ENCODE measurements at regions not wholly inside any gene's neighbourhood (a gene's known extent, or its start where the extent isn't known, plus 50 kb on each side); places are given as distances from the start of the nearest gene placed in this dataset.

DNA sequence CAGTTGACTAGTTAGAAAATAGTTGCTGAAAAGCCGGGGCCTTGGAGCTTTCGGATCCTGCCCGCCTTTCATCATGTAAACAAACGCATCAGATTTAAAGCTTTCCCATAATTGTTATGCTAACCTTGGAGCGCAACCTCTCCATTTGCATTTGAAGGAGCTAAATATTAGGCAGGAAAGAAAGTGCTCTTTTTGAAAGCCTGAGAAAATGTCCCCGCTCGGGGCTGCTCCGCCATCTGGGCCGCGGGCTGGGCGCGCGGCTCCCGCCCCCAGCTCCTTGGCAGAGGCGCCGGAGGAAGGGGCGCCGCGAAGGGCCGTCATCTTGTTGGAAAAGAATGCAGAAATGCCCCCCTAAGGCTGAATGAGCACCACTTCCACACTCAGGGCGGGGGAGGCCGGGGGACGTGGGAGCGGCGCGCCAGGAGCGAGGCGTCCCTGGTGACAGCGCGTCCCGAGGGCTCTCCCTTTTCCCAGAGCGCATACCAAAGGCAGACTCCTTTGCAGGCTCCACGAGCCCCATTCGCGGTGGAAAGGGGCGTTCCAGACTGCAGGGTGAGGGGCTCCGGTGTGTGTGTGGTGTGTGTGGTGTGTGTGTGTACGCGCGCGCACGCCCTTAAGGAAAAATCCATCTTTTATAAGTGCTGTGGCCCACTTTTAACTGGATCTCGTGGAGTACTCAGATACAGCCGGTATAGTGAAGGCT lies 145.6 kb upstream of the ID4 start:
- Histone ChIP-seq H3K4me1 (peaks cover 0 to 7% (median 0%) of the 10 kb centered on the region in 4 donors), H3K9me3 (no peaks in the 10 kb centered on the region), H3K27me3 (no peaks in the 10 kb centered on the region), H3K4me3 (peak overlapping the region in 3 of 4 donors; percentile 29 to 42 (median 33)), H3K36me3 (no peaks in the 10 kb centered on the region), H3K27ac (no peak overlapping the region)
- no peak for ATAC-seq (ENCODE audit: low FRiP score in 2 of 2)
- peak in 1 of 2 donors; percentile 54 for DNase-seq
- no peak for TF ChIP-seq POLR2A (IDR thresholded peaks at IDR 0.05)
- TF ChIP-seq POLR2AphosphoS5 (IDR thresholded peaks at IDR 0.05), result no peak
- TF ChIP-seq EP300 (IDR thresholded peaks at IDR 0.05), result no peak
- TF ChIP-seq, protein P1, sequence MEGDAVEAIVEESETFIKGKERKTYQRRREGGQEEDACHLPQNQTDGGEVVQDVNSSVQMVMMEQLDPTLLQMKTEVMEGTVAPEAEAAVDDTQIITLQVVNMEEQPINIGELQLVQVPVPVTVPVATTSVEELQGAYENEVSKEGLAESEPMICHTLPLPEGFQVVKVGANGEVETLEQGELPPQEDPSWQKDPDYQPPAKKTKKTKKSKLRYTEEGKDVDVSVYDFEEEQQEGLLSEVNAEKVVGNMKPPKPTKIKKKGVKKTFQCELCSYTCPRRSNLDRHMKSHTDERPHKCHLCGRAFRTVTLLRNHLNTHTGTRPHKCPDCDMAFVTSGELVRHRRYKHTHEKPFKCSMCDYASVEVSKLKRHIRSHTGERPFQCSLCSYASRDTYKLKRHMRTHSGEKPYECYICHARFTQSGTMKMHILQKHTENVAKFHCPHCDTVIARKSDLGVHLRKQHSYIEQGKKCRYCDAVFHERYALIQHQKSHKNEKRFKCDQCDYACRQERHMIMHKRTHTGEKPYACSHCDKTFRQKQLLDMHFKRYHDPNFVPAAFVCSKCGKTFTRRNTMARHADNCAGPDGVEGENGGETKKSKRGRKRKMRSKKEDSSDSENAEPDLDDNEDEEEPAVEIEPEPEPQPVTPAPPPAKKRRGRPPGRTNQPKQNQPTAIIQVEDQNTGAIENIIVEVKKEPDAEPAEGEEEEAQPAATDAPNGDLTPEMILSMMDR (IDR thresholded peaks at IDR 0.05), result no peak
- 7 to 8% methylated on average over 19 to 44 of the region's 44 CpGs for WGBS, 2 donors

DNA sequence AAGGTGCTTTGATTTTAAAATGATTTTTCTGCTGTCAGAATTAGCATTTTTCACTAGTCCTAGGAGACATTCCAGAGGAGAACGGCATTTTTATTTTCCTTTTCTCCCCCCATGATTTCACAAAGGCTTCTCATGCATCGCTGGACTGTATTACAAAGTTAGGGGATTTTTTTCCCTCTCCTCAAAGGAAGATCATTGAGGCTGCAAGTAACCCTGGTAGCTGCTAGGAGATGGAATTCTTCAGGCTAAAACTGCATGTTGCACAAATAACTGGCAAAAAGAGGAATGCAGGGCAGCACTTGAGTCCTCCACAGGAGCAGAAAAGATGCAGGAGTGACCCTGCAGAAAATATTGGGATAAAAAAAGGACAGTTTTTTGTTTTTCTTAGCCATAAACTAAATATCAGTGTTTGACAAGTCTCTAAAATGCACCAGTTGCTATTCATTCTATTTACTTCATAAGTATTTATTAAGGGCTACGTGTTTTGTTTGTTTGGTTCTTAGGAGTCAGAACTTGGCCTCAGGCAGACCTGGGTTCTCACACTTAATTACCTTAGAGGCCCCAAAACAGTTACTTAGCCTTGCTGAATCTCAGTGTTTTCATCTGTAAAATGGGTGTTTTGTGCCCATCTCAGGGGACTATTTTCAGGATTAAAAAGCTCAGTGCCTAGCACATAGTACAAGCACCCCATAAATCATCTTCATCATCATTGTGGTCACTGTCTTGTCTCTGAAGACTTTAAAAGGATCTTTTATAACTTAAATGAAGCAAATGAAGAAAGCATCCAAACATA lies 144.5 kb upstream of the ID4 start:
- DNase-seq (no peak), ATAC-seq (ENCODE audit: low FRiP score in 2 of 2) (no peak)
- no peak overlapping the region for H3K27ac ChIP-seq
- H3K36me3 ChIP-seq, result no peaks in the 10 kb centered on the region
- H3K27me3 ChIP-seq, result no peaks in the 10 kb centered on the region
- no peaks in the 10 kb centered on the region for H3K9me3 ChIP-seq
- peaks cover 0 to 7% (median 0%) of the 10 kb centered on the region in 4 donors for H3K4me1 ChIP-seq
- H3K4me3 ChIP-seq, result no peak overlapping the region
- TF ChIP-seq EP300 (IDR thresholded peaks at IDR 0.05) (no peak), POLR2AphosphoS5 (IDR thresholded peaks at IDR 0.05) (no peak), POLR2A (IDR thresholded peaks at IDR 0.05) (no peak)
- TF ChIP-seq, protein P1 (IDR thresholded peaks at IDR 0.05), result no peak
- 63 to 67% methylated on average over 3 of the region's 3 CpGs for WGBS, 2 donors

DNA sequence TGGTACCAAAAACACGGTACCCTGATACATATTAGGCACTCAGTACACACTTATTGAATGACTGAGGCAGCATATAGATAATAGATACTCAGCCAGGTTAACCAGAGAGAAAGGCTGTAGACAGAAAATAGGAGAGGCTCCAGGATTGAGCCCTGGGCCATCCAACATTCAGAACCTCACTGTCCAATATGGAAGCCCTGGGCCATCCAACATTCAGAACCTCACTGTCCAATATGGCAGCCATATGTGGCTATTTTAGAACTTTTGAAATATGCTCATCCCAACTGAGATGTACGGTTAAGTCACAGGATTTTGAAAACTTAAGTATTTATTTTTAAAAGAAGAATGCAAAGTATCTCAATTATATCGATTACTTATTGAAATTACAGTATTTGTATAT lies 142.5 kb upstream of the ID4 start:
- no peaks in the 10 kb centered on the region for H3K36me3 ChIP-seq
- H3K4me1 ChIP-seq, result peaks cover 0 to 7% (median 0%) of the 10 kb centered on the region in 4 donors
- ATAC-seq (ENCODE audit: low FRiP score in 2 of 2) (no peak), DNase-seq (no peak)
- 83 to 89% methylated on average over 3 of the region's 3 CpGs for WGBS, 2 donors
- no peak overlapping the region for H3K27ac ChIP-seq
- TF ChIP-seq EP300 (IDR thresholded peaks at IDR 0.05), result no peak
- TF ChIP-seq POLR2A (IDR thresholded peaks at IDR 0.05), result no peak
- TF ChIP-seq, protein P1 (IDR thresholded peaks at IDR 0.05), result no peak
- TF ChIP-seq POLR2AphosphoS5 (IDR thresholded peaks at IDR 0.05), result no peak
- no peaks in the 10 kb centered on the region for H3K27me3 ChIP-seq
- no peaks in the 10 kb centered on the region for H3K9me3 ChIP-seq
- no peak overlapping the region for H3K4me3 ChIP-seq

DNA sequence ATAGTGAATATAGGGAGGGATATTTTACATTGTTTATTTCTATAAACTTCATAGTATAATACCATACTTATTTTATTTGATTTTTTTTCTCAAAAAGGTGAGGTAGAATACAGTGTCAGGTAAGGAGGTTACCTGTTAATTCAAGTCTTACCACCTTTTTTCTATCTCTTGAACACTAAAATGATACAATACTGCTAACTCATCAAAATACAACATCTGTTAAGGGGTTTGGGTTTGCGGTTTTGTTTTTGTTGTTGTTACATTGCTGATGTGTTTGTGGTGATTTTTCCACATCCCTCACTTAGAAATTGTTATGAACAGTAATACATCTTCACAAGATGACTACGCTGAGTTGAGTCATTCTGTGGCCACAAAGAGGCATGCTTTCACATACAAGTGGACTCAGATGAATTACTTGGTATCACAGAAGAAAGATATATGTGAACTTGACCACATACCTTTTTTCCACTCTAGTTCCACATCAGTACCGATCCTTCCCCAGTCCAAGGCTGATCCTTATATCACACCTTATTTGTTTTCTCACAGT lies 139.4 kb upstream of the ID4 start:
- H3K4me3 ChIP-seq, result no peak overlapping the region
- WGBS, 2 donors, result 77 to 85% methylated on average over 2 to 3 of the region's 3 CpGs

More for the DNA sequence above, 139.4 kb upstream of the ID4 start:
- Histone ChIP-seq H3K36me3 (no peaks in the 10 kb centered on the region), H3K27me3 (no peaks in the 10 kb centered on the region), H3K27ac (no peak overlapping the region), H3K9me3 (no peaks in the 10 kb centered on the region), H3K4me1 (no peaks in the 10 kb centered on the region)
- DNase-seq (no peak), ATAC-seq (ENCODE audit: low FRiP score in 2 of 2) (no peak)
- TF ChIP-seq EP300 (IDR thresholded peaks at IDR 0.05) (no peak), POLR2A (IDR thresholded peaks at IDR 0.05) (no peak), POLR2AphosphoS5 (IDR thresholded peaks at IDR 0.05) (no peak)
- TF ChIP-seq, protein P1 (IDR thresholded peaks at IDR 0.05), result no peak

Measured in upper lobe of left lung (tissue), 6 donors.